ENCODE measurements at regions not wholly inside any gene's neighbourhood (a gene's known extent, or its start where the extent isn't known, plus 50 kb on each side); places are given as distances from the start of the nearest gene placed in this dataset.

DNA sequence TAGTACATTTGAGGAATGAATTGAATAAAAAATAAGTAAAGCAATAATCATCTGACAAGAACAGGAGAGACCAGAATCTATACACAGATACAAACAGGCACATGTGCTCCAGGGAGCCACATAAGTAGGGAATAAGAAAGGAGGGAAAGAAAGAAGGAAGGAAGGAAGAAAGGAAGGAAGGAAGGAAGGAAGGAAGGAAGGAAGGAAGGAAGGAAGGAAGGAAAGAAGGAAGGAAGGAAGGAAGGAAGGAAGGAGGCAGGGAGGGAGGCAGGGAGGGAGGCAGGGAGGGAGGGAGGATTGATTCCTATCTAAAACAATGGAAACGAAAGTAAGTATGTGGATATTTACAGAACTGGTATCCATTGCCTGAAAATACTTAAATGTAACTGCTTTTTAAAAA is 475.8 kb downstream of the NLGN4X start:
- Mint-ChIP-seq H3K4me1 (no peaks in the 10 kb centered on the region), H3K27ac (no peak overlapping the region), H3K27me3 (no peaks in the 10 kb centered on the region), H3K36me3 (ENCODE audit: low read depth) (no peaks in the 10 kb centered on the region), H3K4me3 (no peak overlapping the region)
- ATAC-seq (no peak), DNase-seq (no peak)
- H3K9me3 ChIP-seq (ENCODE audit: control insufficient read depth, low read length, poor library complexity, severe bottlenecking), result no peaks in the 10 kb centered on the region

DNA sequence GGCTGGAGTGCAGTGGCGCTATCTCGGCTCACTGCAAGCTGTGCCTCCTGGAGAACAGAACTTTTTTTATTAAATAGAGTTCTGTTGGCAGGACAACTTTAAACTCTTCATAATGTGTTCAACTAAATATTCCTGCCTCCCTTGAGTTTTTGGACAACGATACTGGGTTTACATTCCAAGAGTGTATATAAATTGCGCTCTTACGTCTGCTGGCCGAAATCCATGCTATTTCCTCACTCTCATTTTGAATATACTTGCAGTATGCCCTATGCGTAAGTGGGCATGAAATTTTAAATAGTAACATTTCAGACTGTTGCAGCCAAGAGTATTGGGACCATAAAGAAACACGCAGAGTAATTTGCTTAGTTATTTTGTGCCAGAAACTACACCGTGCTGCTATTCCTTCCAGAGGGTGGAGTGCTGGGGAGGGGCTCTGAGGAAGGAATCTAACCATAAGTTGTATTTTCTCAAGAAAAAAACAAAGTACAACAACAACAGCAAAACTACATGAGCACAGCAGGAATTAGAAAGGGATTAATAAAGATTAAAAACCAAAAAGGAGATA is 480.0 kb downstream of the NLGN4X start:
- Mint-ChIP-seq H3K27ac (no peak overlapping the region), H3K4me3 (no peak overlapping the region), H3K27me3 (no peaks in the 10 kb centered on the region), H3K36me3 (ENCODE audit: low read depth) (no peaks in the 10 kb centered on the region), H3K4me1 (no peaks in the 10 kb centered on the region)
- H3K9me3 ChIP-seq (ENCODE audit: control insufficient read depth, low read length, poor library complexity, severe bottlenecking), result no peaks in the 10 kb centered on the region
- ATAC-seq, result no peak
- no peak for DNase-seq

DNA sequence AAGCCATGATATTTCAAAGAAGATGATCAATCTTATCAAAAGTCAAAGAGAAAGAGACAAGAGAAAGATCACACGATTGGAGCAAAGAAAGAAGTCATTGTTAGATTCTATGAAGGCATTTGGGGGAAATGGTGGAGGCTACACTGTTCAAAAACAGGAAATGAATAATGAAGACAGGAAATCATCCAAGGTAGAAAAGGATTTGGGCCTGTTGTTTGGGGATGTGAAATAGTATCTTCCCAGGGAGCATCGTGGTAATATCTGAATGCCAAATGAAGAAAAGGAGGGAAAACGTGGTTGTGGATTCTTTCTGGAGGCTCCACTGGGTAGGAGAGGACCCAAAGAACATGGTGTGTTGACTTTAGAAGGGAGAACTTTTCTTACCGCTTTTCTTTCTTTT is 482.4 kb downstream of the NLGN4X start:
- DNase-seq, result no peak
- H3K9me3 ChIP-seq (ENCODE audit: control insufficient read depth, low read length, poor library complexity, severe bottlenecking), result no peaks in the 10 kb centered on the region
- Mint-ChIP-seq H3K36me3 (ENCODE audit: low read depth) (no peaks in the 10 kb centered on the region), H3K4me3 (no peak overlapping the region), H3K4me1 (no peaks in the 10 kb centered on the region), H3K27ac (no peak overlapping the region), H3K27me3 (no peaks in the 10 kb centered on the region)
- ATAC-seq, result no peak

DNA sequence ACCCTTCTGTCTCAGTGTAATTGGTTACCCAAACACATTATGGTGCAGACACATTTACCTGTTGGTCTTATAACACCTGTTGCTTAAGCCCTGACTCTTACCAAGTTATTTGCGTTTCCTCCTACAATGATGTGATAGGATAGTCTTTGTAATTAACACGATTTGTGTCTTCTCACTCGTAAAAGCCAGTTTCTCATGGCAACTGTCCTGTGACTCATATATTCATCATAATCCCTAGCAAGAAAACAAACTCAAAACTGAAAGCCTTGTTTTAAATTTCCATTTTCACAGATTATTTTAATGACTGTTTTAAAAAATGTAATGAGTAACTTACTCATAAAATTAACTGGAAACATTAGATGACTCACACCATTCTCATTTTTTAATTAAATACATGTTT is 495.2 kb downstream of the NLGN4X start:
- no peak overlapping the region for H3K27ac Mint-ChIP-seq
- no peaks in the 10 kb centered on the region for H3K4me1 Mint-ChIP-seq
- H3K36me3 Mint-ChIP-seq (ENCODE audit: low read depth), result no peaks in the 10 kb centered on the region
- no peak for DNase-seq
- no peaks in the 10 kb centered on the region for H3K27me3 Mint-ChIP-seq
- H3K9me3 ChIP-seq (ENCODE audit: control insufficient read depth, low read length, poor library complexity, severe bottlenecking), result peaks cover 3% of the 10 kb centered on the region
- ATAC-seq, result no peak
- no peak overlapping the region for H3K4me3 Mint-ChIP-seq

DNA sequence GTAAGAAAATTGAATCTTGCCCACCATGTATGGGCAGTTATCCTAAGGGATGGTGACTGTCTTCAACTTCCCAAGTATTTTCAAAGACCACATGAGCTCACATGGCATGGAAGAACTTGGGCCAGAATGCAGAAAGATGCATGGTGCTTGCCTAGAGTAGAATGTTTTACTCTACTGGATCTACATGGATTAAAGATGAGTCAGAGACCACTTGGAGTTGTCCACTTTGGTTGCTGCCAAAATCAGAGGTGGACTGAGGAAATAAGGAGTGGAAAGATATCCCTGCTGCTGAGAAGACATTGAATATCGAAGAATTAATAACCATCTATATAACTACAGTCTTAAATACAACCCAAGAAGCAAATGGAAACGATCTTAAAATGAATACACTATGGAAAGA is 498.1 kb downstream of the NLGN4X start:
- Mint-ChIP-seq H3K27ac (no peak overlapping the region), H3K36me3 (ENCODE audit: low read depth) (no peaks in the 10 kb centered on the region), H3K4me1 (no peaks in the 10 kb centered on the region), H3K27me3 (no peaks in the 10 kb centered on the region), H3K4me3 (no peak overlapping the region)
- H3K9me3 ChIP-seq (ENCODE audit: control insufficient read depth, low read length, poor library complexity, severe bottlenecking), result peaks cover 3% of the 10 kb centered on the region
- no peak for ATAC-seq
- DNase-seq, result no peak

DNA sequence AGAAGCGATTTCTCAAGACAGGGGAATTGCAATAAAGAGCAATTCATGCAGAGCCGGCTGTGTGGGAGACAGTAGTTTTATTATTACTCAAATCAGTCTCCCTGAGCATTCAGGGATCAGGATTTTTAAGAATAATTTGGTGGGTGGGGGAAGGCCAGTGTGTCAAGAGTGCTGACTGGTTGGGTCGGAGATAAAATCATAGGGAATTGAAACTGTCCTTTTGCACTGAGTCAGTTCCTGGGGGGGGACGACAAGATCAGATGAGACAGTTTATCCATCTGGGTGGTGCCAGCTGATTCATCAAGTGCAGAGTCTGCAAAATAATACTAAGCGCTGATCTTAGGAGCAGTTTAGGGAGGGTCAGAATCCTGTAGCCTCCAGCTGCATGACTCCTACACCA is 502.4 kb downstream of the NLGN4X start:
- H3K27ac Mint-ChIP-seq, result no peak overlapping the region
- ATAC-seq (no peak), DNase-seq (no peak)
- H3K36me3 Mint-ChIP-seq (ENCODE audit: low read depth), result no peaks in the 10 kb centered on the region
- H3K4me3 Mint-ChIP-seq, result no peak overlapping the region
- H3K27me3 Mint-ChIP-seq, result no peaks in the 10 kb centered on the region
- H3K9me3 ChIP-seq (ENCODE audit: control insufficient read depth, low read length, poor library complexity, severe bottlenecking), result peaks cover 3% of the 10 kb centered on the region
- no peaks in the 10 kb centered on the region for H3K4me1 Mint-ChIP-seq

DNA sequence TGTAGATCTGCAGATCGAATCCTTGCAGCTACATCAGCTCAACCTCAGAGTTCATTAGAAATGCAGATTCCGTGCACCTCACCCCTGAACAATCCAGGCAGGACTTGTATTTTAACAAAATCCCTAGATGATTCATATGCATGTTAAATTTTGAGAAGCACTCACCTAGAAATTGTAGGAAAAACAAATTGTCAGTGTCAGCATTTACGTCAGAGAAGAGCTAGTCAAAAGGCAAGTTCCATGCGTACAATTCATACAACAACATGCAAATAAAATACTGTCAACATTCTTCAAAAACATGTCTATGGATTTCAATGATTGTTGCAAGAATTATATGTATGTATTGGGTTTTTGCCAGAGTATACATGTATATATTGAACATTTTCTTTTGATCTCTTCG is 504.5 kb downstream of the NLGN4X start:
- H3K27ac Mint-ChIP-seq, result no peak overlapping the region
- DNase-seq (no peak), ATAC-seq (no peak)
- H3K27me3 Mint-ChIP-seq, result no peaks in the 10 kb centered on the region
- H3K4me3 Mint-ChIP-seq, result no peak overlapping the region
- H3K9me3 ChIP-seq (ENCODE audit: control insufficient read depth, low read length, poor library complexity, severe bottlenecking), result no peaks in the 10 kb centered on the region
- H3K36me3 Mint-ChIP-seq (ENCODE audit: low read depth), result no peaks in the 10 kb centered on the region
- H3K4me1 Mint-ChIP-seq, result no peaks in the 10 kb centered on the region

DNA sequence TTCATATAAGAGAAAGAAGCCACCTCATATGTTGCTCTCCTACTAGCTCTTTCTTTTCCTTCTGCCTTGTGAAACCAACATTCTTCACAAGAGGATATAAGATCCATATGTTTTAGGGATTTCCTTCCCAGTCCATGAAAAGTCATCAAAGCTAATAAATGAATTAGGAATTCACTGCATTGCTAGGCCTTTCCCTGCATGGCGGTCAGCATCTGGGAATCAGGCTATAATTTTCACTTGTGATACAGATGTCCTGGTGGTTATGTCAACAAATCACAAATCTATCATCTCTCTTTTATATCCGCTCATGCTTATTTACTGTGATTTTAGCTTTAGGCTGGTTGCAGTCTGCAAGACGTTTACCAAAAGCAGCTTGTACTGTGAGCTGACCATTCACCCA is 510.0 kb downstream of the NLGN4X start:
- no peaks in the 10 kb centered on the region for H3K9me3 ChIP-seq (ENCODE audit: control insufficient read depth, low read length, poor library complexity, severe bottlenecking)
- Mint-ChIP-seq H3K4me3 (no peak overlapping the region), H3K27me3 (no peaks in the 10 kb centered on the region), H3K27ac (no peak overlapping the region), H3K4me1 (no peaks in the 10 kb centered on the region), H3K36me3 (ENCODE audit: low read depth) (no peaks in the 10 kb centered on the region)
- DNase-seq (no peak), ATAC-seq (no peak)

DNA sequence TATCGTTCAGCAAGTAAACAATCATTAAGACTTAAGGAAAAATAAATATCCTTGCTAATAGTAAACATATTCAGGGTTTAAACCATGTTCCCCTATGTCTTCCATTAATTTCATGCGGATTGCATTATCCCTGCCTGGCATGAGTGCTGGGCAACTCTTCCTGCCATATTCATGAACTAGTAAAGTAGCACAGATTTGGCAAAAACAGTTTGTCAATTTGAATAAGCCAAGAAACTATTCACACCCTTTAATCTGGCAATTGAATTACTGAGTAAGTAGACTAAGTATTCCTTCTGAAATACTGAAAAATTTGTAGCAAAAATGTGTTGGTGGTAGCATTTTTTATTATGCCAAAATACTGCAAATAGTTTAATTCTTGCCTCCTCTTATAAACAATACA is 512.0 kb downstream of the NLGN4X start:
- Mint-ChIP-seq H3K27me3 (no peaks in the 10 kb centered on the region), H3K27ac (no peak overlapping the region), H3K4me1 (no peaks in the 10 kb centered on the region), H3K4me3 (no peak overlapping the region), H3K36me3 (ENCODE audit: low read depth) (no peaks in the 10 kb centered on the region)
- no peaks in the 10 kb centered on the region for H3K9me3 ChIP-seq (ENCODE audit: control insufficient read depth, low read length, poor library complexity, severe bottlenecking)
- no peak for DNase-seq
- no peak for ATAC-seq

DNA sequence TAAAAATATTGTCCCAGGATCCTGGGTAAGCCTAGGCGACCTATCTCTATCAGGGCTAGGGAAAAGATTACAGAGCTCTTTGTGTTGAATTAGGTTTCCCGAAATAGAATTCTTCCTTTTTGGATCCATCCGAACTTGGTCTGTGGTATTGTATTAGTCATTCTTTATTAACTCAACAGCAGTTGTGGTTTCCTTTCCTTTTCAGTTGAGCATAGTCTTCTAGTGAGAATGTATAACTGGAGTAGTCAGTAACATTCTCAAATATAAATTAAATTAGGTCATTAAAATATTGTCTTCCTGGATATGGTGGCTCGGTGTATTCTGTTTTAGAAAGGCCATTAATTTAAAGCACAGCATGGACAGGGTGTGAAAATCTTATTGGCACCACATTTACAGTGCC is 520.4 kb downstream of the NLGN4X start:
- Mint-ChIP-seq H3K4me1 (no peaks in the 10 kb centered on the region), H3K36me3 (ENCODE audit: low read depth) (no peaks in the 10 kb centered on the region), H3K27me3 (no peaks in the 10 kb centered on the region), H3K27ac (no peak overlapping the region), H3K4me3 (no peak overlapping the region)
- no peak for ATAC-seq
- H3K9me3 ChIP-seq (ENCODE audit: control insufficient read depth, low read length, poor library complexity, severe bottlenecking), result no peaks in the 10 kb centered on the region
- DNase-seq, result no peak

DNA sequence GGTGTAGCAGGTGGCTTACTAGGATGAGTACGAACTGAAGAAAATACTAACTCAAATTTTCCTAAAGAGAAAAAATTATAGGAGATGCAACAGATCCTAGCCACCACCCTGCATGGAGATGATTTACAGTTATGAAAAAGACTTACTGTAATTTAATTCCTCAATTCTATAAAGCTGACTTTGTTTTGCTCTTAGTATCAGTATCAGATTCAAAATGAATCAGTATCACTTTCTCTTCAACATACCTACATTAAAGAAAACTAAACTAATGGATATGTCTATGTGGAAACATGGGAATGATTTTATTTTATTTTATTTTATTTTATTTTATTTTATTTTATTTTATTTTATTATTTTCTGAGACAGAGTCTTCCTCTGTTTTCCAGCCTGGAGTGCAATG is 525.8 kb downstream of the NLGN4X start:
- H3K27ac Mint-ChIP-seq, result no peak overlapping the region
- H3K4me3 Mint-ChIP-seq, result no peak overlapping the region

DNA sequence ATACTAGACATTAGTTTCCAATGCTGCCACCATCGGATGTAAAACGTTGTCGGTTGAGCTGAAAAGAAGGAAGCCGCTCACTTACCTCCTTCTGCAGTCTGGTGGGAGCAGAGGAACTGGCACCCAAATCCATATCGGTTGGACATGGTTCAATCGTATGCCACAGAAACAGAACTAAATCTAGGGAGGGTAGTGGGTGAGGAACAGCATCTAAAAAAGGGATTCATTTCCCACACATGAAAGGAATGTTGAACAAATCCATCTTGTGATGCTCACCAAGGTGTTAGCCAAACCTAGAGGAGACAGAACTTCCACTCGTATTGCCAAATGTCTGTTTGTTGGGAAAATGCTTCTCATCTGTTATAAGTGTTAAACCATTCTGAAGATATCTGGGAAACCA is 532.7 kb downstream of the NLGN4X start:
- H3K4me1 Mint-ChIP-seq, result no peaks in the 10 kb centered on the region
- H3K27ac Mint-ChIP-seq, result no peak overlapping the region
- no peak overlapping the region for H3K4me3 Mint-ChIP-seq
- no peaks in the 10 kb centered on the region for H3K36me3 Mint-ChIP-seq (ENCODE audit: low read depth)
- no peaks in the 10 kb centered on the region for H3K27me3 Mint-ChIP-seq
- ATAC-seq (no peak), DNase-seq (no peak)
- no peaks in the 10 kb centered on the region for H3K9me3 ChIP-seq (ENCODE audit: control insufficient read depth, low read length, poor library complexity, severe bottlenecking)

More for the DNA sequence above, 525.8 kb downstream of the NLGN4X start:
- no peaks in the 10 kb centered on the region for H3K36me3 Mint-ChIP-seq (ENCODE audit: low read depth)
- ATAC-seq (no peak), DNase-seq (no peak)
- H3K4me1 Mint-ChIP-seq, result no peaks in the 10 kb centered on the region
- H3K9me3 ChIP-seq (ENCODE audit: control insufficient read depth, low read length, poor library complexity, severe bottlenecking), result no peaks in the 10 kb centered on the region
- H3K27me3 Mint-ChIP-seq, result no peaks in the 10 kb centered on the region

DNA sequence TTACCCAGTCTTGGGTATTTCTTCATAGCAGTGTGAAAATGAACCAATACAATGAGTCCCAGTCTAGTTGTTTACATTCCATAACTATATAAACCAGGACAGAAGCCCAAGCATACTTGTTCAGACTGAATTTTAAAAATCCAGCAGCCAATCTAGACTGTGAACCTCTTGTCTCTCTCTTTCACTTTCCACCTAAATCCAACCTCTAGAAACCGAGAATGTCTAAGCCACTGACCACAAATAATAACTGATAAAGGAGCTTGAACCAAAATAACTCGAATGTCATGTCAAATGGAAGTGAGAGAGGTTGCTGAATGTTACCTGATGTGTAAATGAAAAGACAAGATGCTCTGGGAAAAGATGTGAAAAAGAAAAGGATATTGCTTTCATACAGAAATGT is 544.7 kb downstream of the NLGN4X start:
- DNase-seq (no peak), ATAC-seq (no peak)
- Mint-ChIP-seq H3K27me3 (no peaks in the 10 kb centered on the region), H3K36me3 (ENCODE audit: low read depth) (no peaks in the 10 kb centered on the region), H3K4me1 (no peaks in the 10 kb centered on the region), H3K4me3 (no peak overlapping the region), H3K27ac (no peak overlapping the region)
- no peaks in the 10 kb centered on the region for H3K9me3 ChIP-seq (ENCODE audit: control insufficient read depth, low read length, poor library complexity, severe bottlenecking)

DNA sequence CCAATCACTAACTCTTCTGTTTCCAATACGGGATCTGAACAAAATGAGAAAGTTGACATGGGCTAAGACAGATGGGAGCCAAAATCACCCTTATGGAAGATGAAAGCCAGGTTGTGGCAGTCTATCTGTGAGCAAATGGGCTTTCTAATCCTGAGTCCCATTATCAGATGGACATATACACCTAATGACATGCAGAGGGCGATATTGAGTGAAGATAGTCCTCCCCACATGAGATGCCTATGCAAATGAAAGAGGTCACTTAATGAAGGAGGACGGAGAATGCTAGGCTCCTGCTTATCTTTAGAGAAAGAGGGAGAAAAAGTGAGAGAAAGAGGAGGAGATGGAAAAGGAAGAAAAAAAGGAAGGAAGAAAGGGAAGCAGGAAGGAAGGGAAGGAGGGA is 547.5 kb downstream of the NLGN4X start:
- no peaks in the 10 kb centered on the region for H3K9me3 ChIP-seq (ENCODE audit: control insufficient read depth, low read length, poor library complexity, severe bottlenecking)
- no peak for ATAC-seq
- H3K27ac Mint-ChIP-seq, result no peak overlapping the region
- H3K27me3 Mint-ChIP-seq, result no peaks in the 10 kb centered on the region
- H3K4me1 Mint-ChIP-seq, result no peaks in the 10 kb centered on the region
- DNase-seq, result no peak
- H3K36me3 Mint-ChIP-seq (ENCODE audit: low read depth), result no peaks in the 10 kb centered on the region
- H3K4me3 Mint-ChIP-seq, result no peak overlapping the region

DNA sequence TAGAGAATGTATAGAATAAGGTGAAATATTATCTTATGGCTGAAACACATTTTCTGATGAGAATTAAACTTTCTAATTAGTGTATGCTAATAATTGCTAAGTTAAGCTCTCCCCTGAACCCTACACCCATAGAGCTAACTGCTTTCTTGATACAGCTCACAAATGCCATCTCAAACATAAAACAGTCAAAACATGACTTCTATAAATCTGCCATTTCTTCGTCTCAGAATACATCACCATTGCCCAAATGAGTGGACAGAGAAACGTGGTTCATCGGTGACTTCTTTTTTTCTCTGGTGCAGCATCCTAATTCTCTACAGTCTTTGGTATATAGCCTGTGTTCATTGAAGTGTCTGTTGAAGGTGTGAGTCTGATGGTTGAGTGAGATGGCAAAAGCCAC is 554.6 kb downstream of the NLGN4X start:
- DNase-seq (no peak), ATAC-seq (no peak)
- H3K27me3 Mint-ChIP-seq, result no peaks in the 10 kb centered on the region
- no peaks in the 10 kb centered on the region for H3K36me3 Mint-ChIP-seq (ENCODE audit: low read depth)
- no peak overlapping the region for H3K27ac Mint-ChIP-seq
- H3K4me1 Mint-ChIP-seq, result no peaks in the 10 kb centered on the region
- no peak overlapping the region for H3K4me3 Mint-ChIP-seq
- H3K9me3 ChIP-seq (ENCODE audit: control insufficient read depth, low read length, poor library complexity, severe bottlenecking), result no peaks in the 10 kb centered on the region
